Lower leg skin (tissue), 4 donors: ENCODE measurements at regions not wholly inside any gene's neighbourhood (a gene's known extent, or its start where the extent isn't known, plus 50 kb on each side); places are given as distances from the start of the nearest gene placed in this dataset.

Experiments used
- DNase-seq, 2 donors: peaks; one replicate each; pipeline ENCODE4 v3.0.0-alpha.2; 2019; ENCODE audit warnings: low spot score in 2 of 2
- H3K4me3 ChIP-seq: fragments of 200-600 bp; sonication (generic); 2 replicates; pipeline ENCODE4 v1.5.1; 2017; ENCODE audit warnings: mild to moderate bottlenecking, low read depth; ENCODE audit not compliant: poor library complexity, severe bottlenecking
- CTCF ChIP-seq, 3 donors: fragments of 450-650 bp; IDR thresholded peaks; one replicate each; pipeline ENCODE4 v1.5.1; 2016; ENCODE audit warnings: antibody characterized with exemption in 3 of 3, mild to moderate bottlenecking in 3 of 3, moderate library complexity in 2 of 3
- POLR2A ChIP-seq, 2 donors: fragments of 450-650 bp; IDR thresholded peaks; one replicate each; pipeline ENCODE4 v1.6.1; 2016 to 2017; ENCODE audit warnings: antibody characterized with exemption in 2 of 2, mild to moderate bottlenecking in 1 of 2, moderate library complexity in 1 of 2
- WGBS, 2 donors: methylation state at CpG; one replicate each; pipeline ENCODE4 v1.1.5; 2018; 5-methylcytosine and 5-hydroxymethylcytosine counted together
- intact Hi-C: fragments of 100-400 bp; cut with DNase I; formaldehyde crosslinking; loops from one replicate; pipeline ENCODE4 v1.15.0; 2023; ENCODE audit warnings: low total_unique reads

DNA sequence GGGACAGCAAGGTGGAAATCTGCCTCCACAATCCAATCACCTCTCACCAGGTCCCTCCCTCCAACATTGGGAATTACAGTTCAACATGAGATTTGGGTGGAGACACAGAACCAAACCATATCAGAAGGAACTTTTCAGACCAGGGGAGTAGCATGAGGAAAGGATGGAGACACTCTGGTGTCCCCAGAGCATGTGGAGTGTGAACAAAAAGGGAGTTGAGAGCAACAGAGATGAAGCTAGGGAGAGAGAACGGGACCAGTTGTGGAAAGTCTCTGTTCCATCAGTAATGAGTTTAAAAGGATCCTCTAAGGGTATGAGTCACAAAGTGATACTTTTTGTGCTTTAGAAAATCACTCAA lies 382.0 kb downstream of the SFMBT2 start:
- H3K4me3 ChIP-seq: no peak overlapping the region
- intact Hi-C loops: no loop called here
- TF ChIP-seq CTCF (IDR thresholded peaks at IDR 0.05) (no peak), POLR2A (IDR thresholded peaks at IDR 0.05) (no peak)
- DNase-seq: no peak
- 81 to 87% methylated on average over 1 of the region's 1 CpG for WGBS, 2 donors

DNA sequence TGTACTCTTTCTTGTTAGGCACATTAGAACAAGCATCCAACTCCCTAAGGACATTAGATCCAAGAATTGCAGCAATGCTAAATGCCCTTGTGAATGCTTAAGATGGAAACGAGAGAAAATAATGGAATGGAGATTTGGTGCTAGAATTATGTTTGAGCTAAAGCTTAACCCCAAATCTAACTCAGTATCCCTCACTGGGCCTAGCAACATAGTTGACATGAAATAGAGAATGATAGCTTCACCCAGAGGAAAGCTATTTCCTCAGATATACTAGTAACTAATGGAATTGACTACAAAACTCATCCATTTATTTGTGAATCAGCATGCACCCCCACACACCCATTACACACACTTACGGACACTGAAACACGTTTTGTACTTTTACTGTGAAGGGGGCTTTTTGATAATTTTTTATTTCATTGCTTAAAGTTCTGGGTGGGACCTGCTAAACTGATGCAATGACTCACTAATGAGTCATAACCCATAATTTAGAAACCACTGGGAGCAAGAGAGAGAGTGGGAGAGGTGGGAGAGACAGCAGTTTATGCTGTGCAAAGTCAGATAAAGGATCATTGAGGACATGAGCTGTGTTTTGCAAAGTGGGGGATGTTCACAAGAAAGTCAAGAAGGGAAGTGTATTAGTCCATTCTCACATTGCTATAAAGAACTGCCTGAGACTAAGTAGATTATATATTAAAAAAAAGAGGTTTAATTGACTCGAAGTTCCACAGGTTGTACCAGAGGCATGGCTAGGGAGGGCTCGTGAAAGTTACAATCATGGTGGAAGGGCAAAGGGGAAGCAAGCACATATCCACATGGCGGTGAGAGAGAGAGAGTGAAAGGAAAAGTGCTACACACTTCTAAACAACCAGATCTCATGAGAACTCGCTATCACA lies 382.7 kb downstream of the SFMBT2 start:
- 65 to 70% methylated on average over 7 of the region's 7 CpGs for WGBS, 2 donors
- DNase-seq: no peak
- H3K4me3 ChIP-seq: no peak overlapping the region
- intact Hi-C loops: no loop called here
- no peak for TF ChIP-seq POLR2A (IDR thresholded peaks at IDR 0.05)

GRCh38 chr10:7027237-7027912 lies 383.5 kb downstream of the SFMBT2 start:
- intact Hi-C loops: no loop called here
- 57 to 63% methylated on average over 4 of the region's 4 CpGs for WGBS, 2 donors
- no peak for DNase-seq
- no peak for TF ChIP-seq POLR2A (IDR thresholded peaks at IDR 0.05)
- TF ChIP-seq CTCF (IDR thresholded peaks at IDR 0.05): no peak
- H3K4me3 ChIP-seq: no peak overlapping the region

GRCh38 chr10:7026818-7027217 lies 384.0 kb downstream of the SFMBT2 start:
- no peak overlapping the region for H3K4me3 ChIP-seq
- 91 to 94% methylated on average over 4 of the region's 4 CpGs for WGBS, 2 donors
- intact Hi-C loops: no loop called here
- no peak for DNase-seq
- TF ChIP-seq POLR2A (IDR thresholded peaks at IDR 0.05): no peak
- TF ChIP-seq CTCF (IDR thresholded peaks at IDR 0.05): no peak

DNA sequence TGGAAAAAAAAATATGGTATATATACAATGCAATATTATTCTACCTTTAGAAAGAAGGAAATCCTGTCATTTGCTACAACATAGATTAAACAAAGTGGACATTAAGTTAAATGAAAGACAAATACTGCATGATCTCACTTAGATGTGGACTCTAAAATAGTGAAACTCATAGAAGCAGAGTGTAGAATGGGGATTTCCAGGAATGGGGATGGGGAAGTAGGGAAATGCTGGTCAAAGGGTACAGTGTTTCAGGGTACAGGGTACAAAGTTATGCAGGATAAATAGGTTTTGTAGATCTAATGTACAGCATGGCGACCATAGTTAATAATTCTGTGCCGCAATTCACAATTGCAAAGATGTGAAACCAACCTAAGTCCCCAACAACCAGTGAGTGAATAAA lies 385.5 kb downstream of the SFMBT2 start:
- no peak overlapping the region for H3K4me3 ChIP-seq
- no peak for TF ChIP-seq POLR2A (IDR thresholded peaks at IDR 0.05)
- TF ChIP-seq CTCF (IDR thresholded peaks at IDR 0.05): no peak
- 100% methylated on average over 2 of the region's 2 CpGs for WGBS, 2 donors

DNA sequence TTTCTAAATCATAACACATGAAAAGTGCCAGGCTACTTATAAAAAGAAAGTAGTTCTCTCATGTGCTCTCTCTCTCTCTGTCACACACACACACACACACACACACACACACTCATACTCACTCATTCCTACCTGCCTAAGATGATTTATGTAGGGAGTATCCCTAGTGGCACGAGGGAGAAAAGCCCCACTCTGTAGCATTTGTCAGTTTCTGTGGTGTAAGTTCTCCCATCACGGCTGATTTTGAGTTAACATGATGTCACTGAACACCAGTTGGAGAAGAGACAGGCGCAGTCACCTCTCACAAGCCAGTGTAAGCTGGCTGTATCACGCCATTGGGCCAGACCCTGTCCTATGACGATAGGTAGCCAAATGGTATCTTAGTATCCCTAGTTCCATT lies 395.4 kb downstream of the SFMBT2 start:
- intact Hi-C loops: no loop called here
- no peak for DNase-seq
- TF ChIP-seq CTCF (IDR thresholded peaks at IDR 0.05) (no peak), POLR2A (IDR thresholded peaks at IDR 0.05) (no peak)
- no peak overlapping the region for H3K4me3 ChIP-seq
- 52 to 60% methylated on average over 5 of the region's 5 CpGs for WGBS, 2 donors

More for the DNA sequence above, 385.5 kb downstream of the SFMBT2 start:
- intact Hi-C loops: no loop called here
- DNase-seq: no peak
